ENCODE measurements at regions not wholly inside any gene's neighbourhood (a gene's known extent, or its start where the extent isn't known, plus 50 kb on each side); places are given as distances from the start of the nearest gene placed in this dataset.

- no peak for DNase-seq
Observed at GRCh38 chr13:74324338-74324737, 190.1 kb upstream of the KLF12 start.

DNA sequence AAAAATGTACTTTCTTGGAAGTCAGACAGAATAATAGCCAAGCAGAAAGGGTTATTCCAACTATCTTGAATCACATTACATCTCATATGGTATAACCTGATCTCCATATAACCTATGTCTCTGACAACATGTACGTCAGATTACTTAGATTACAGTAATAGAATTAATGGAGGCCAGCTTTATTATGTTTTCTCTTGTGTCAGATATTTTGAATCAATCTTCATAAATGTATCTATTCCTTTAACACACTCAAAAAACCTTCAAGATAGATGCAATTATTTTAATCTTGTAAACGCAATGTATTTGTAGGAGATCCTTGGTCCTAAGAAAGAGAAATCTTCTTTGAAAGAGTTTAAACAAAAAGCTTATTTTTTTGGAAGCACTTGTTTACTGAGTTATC lies 188.4 kb upstream of the KLF12 start:
- no peak for DNase-seq

- no peak for DNase-seq
Observed at GRCh38 chr13:74320282-74320681, 186.1 kb upstream of the KLF12 start.

DNA sequence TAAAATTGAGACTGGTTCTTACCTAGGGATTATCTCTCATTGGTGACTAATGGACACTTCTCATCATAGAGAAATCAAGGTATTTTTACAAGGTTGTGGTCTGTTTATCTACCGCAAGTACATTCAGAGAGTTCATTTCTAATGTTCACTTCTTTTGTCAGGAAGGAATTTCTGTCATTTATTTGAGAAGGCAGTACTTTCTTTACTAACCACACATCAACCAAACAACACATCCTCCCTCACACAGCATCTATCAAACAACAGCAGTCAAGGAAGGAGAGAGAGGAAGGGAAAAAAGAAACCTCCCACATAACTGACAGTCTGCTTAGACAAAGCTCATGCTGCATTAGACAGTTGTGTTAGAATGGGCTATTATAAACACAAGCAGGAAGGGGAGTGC lies 182.3 kb upstream of the KLF12 start:
- no peak for DNase-seq

DNA sequence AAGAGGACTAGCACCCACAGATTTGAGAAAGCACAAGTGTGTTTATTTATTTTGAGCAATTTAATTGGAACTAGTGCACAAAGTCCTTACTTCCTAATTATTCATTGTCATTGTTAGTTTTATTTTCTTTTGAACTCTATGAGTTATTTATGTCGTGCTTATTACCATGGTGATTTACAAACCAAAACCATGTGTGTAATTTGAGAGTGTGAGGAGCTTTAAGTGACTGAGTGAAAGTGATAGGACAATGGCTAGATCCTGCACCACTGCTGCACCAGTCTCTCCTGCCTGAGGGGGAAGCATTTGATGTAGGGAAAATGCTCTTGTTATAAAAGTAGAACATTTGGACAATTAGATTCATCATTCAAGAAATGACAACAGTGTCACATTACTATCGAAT lies 172.3 kb upstream of the KLF12 start:
- no peak for DNase-seq

DNA sequence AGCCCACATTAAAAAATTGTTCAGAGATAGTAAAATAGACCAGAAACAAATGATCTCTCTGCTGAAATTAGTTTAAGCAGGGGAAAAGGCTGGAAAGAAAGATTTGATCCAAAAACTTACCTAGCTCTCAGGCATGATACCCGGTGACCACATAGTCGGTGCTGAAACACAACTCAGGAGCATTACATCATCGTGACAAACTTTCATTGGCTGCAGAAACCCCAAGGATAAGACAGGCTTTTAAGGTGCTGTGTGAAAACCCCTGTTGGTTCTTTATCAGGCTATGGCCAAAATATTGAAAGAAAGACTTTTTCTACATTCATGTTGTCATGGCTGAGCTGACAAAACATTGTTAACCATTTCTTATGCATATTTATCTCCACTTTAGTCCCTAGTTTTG lies 171.7 kb upstream of the KLF12 start:
- DNase-seq, result no peak

- no peak for DNase-seq
Observed at GRCh38 chr13:74301258-74301935, 167.2 kb upstream of the KLF12 start.

DNA sequence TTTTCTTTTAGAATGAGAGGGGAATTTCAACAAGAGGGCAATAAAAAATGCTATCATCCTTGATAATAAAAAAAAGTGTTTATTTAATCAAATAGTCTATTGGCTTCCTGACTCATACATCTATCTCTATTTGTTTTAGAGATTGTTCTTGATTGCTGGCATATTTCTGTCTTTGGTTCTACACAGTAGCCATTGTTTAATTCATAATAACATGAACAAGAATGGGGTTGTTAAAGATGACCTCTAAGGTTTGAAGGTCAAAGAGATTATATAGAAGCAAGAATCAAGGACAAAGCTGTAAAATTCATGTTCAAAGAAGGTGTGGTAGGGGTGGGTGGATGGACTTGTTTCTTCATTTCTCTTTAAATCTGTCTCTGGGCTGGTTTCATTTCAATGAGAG lies 166.0 kb upstream of the KLF12 start:
- no peak for DNase-seq

DNA sequence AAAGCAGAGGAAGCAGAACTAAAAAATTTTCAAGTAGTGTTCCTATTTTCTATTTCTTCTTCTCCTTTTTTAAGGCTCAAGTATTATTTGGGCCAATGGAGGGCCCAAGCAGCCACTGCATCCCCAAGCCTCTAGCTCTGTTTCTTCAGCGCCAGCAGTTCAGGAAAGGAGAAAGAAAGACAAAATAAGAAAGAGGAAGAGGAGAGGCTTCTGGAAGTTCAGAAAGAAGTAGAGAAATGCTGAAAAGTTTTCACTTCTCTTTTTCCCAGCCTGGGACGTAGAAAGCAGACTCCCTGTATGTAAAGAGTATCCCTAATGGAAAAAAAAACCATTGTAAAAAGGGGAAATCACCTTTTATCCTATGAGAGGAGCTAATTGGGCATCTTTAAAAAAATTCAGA lies 165.5 kb upstream of the KLF12 start:
- no peak for DNase-seq

DNA sequence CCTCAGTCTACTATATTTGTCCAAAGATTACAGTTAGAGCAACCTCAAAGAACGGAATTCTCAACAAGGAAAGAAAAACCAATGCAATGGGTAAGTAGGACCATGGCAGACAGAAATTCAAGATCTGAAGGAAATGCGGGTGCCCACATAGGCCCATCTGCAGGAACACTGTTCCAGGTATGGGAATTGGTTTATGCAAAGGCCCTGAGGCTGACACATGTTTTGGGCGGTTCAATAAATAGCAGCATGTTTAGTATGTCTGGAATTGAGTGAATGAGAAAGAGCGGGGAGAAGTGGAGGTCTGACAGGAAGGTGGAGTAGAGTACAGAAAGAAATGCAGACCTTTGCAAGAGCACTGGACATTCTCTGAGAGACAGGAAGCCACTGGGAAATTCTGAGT lies 164.7 kb upstream of the KLF12 start:
- DNase-seq, result no peak

DNA sequence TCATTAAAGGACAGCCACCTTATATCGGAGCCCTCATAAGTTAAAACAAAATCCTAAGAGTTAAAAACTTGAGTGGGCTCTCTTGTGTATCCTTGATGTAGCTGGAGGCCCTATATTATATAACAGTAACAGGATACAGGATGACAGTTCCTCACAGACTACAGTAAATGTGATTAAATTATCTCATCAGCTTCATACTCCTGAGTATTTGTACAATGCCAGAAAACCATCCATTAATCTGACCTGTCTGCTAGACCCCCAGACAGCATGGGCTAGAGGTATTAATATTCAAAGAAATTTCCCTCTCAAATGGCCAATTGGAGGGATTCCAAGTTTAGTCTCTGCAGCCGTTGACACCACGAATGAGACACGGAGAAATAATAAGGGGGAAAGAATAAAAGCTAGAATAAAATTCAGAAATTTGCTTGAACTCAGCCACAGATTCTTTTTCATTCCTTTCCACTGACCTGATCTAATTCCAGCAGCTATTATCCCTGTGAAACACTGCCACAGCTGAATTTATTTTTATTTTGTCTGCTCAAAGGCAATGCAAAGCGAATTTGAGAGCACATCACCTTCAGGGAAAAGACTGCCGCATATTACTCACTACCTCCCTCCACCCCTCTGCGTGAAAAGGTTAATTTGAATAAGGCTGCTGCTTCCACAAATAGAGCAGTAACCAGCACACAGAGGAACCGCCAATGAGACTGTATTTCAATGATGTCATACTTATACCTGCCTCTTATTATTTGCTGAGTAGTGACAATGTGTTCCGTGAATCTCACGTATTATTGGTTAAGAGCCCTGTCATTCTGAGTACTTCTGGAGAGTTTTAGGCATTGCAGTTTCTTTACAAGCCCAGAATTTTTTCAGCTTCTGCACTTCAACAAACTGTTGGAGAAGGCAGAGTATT lies 155.9 kb upstream of the KLF12 start:
- no peak for DNase-seq

GRCh38 chr13:74289107-74289506 lies 154.9 kb upstream of the KLF12 start:
- no peak for DNase-seq

DNA sequence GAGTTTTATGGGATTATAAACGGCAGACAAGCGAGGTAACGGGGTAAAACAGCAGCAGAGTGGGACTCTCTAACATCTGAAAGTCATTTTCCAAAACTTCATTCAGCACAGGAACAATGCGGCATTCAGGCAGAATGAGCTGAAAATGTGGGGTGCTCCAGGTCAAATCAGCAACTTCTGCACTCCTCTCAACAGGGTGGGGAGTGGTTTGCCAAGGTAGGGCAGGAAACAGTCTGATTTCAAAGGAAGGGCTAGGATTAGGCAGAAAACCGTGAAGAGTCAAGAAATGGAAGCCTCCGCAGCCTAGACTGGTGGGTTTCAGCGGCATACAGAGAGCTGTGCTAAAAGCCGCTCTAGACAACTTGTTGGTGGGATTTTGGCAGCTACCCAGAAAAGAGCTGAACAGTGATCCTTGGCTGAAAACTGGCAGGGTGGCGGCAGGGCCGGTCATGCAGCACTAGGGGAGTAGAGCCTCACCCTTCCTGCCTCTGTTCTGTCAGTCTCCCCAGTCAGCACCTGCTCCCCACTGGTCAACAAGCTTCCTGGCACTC lies 154.2 kb upstream of the KLF12 start:
- DNase-seq, result peak; percentile 62

GRCh38 chr13:74287724-74288169 lies 153.5 kb upstream of the KLF12 start:
- peak; percentile 73 for DNase-seq

GRCh38 chr13:74280795-74281490 lies 146.7 kb upstream of the KLF12 start:
- no peak for DNase-seq

- DNase-seq, result no peak
Observed at GRCh38 chr13:74280093-74280794, 146.0 kb upstream of the KLF12 start.

DNA sequence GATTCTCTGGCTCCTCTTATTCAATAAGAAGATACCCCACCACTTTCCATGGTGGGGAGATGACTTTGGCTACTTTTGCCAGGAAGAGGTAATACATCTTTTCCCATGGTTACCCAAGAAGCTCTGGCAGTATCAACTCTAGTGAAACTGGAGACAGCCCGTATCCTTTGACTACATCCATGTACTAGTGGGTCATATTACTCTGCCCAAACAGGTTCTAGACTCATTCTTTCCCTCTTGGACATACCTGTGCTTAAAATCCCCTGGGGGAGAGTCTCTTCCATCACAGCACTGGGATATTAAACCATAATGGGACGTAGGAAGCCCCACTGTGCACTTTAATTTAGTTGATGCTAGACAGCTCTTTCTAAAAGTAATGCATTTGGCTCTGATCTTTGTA lies 144.7 kb upstream of the KLF12 start:
- no peak for DNase-seq

DNA sequence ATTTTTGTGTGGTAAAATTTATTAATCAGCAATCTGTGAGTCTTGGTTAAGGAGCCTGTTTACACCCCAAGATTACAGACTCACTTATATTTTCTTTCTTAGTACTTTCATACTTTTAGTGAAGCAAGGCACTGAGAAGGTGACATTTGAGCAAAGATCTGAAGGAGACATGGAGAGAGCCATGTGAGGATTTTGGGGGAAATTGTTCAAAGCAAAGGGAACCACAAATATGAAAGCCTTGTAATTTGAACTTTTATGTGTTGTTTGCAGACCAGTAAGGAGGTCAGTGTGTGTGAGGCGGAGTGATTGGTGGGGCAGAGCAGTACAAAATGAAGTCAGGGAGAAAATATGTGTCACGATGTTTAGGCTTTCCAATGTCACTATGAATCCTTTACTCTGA lies 140.7 kb upstream of the KLF12 start:
- DNase-seq, result no peak

GRCh38 chr13:74273581-74273980 lies 139.4 kb upstream of the KLF12 start:
- DNase-seq, result no peak

DNA sequence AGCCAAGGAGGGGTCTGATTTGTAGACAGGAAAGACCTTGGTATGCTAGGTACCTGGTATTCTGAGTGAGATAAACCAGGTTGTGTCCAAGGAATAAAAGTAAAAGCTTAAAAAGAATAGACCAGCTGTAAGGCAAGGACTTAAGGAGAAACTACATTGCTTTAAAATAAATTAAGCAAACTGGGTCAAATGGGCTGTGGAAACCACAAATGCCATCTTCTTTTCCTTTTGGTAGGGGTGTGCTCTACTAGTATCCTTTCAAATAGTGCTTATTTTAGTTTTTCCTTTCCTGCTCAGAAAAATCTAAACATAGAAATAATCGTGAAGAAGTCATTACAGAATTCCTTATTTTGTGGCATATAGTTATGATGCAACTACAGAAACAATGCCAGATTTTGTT lies 138.6 kb upstream of the KLF12 start:
- no peak for DNase-seq

DNA sequence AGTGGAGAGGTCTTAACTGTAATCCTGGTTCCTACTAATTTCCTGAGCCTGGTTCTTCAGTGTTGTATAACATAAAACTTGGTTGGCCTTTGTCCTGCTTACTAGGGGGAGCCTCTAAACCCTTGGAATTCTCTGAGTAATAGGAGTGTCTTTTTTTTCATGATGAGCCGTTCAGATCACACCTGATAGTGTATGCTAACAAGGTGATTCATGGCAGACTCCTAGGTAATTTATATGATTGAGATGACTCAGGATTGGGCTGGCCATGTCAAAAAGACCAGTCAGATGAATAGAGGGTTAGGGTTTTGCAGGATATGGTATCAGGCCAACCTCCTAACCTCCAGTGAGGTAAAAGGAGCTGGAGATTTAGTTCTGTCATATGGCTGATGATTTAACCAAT lies 135.8 kb upstream of the KLF12 start:
- no peak for DNase-seq

- no peak for DNase-seq
Observed at GRCh38 chr13:74266861-74267260, 132.7 kb upstream of the KLF12 start.

DNA sequence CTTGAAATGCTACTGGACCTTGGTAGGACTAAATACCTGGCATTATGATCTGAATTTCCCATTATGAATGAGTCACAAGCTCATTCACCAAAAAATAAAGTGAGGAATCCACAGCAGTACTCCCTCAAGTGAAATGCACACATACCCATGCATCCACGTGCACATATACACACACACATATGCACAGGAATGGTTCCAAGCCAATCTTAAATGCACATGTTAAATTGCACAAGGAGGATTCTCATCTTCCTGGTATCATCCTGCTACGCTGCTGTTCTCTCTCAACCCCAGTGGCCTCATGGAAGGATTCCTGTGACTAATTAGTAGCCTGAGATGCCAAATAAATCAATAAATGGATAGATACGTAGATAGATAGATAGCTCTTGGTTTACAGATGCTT lies 132.1 kb upstream of the KLF12 start:
- no peak for DNase-seq
